ENCODE measurements at regions not wholly inside any gene's neighbourhood (a gene's known extent, or its start where the extent isn't known, plus 50 kb on each side); places are given as distances from the start of the nearest gene placed in this dataset.

DNA sequence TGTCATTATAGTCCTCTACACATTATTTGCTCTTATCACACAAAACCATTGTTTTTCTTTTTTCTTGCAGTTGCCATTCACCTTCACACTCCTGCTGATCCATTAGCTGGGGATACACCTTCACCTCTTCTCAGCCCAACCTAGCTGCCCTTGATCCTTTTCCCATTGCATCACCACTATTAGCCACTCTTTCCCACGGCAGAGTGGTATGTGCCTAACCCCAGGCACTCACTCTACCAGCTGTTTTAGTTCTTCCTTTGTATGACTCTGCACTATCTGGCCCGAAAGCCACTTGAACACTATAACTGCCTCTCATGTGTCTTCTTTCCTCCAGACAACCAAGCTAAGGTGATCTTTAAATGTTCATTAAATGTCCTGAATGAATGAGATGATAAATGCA lies 145.4 kb upstream of the PIK3C3 start:
- H3K4me2 ChIP-seq: no peak overlapping the region
- H3K9me2 ChIP-seq (ENCODE audit: insufficient read depth): peaks cover 11% of the 10 kb centered on the region; the same call in 1 of the 2 replicates
- H3F3A ChIP-seq (replicated peaks; ENCODE audit: low read depth): no peaks in the 10 kb centered on the region
- TF ChIP-seq EZH2 (IDR thresholded peaks at IDR 0.05; ENCODE audit: low read depth, unreplicated experiment): no peak
- TF ChIP-seq STAT1 (IDR thresholded peaks at IDR 0.05; ENCODE audit: unreplicated experiment): no peak
- TF ChIP-seq REST (IDR thresholded peaks at IDR 0.05; ENCODE audit: unreplicated experiment): no peak
- TF ChIP-seq, protein P1, sequence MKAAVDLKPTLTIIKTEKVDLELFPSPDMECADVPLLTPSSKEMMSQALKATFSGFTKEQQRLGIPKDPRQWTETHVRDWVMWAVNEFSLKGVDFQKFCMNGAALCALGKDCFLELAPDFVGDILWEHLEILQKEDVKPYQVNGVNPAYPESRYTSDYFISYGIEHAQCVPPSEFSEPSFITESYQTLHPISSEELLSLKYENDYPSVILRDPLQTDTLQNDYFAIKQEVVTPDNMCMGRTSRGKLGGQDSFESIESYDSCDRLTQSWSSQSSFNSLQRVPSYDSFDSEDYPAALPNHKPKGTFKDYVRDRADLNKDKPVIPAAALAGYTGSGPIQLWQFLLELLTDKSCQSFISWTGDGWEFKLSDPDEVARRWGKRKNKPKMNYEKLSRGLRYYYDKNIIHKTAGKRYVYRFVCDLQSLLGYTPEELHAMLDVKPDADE (IDR thresholded peaks at IDR 0.05): no peak
- no peak for TF ChIP-seq ZNF114 (CRISPR knock-in tag; IDR thresholded peaks at IDR 0.05)
- no peak for TF ChIP-seq ZNF331 (CRISPR knock-in tag; IDR thresholded peaks at IDR 0.05; ENCODE audit: low read depth)
- TF ChIP-seq EZH2phosphoT487 (IDR thresholded peaks at IDR 0.05; ENCODE audit: unreplicated experiment): no peak
- TF ChIP-seq ZNF462 (CRISPR knock-in tag; IDR thresholded peaks at IDR 0.05): no peak
- TF ChIP-seq CREB1 (CRISPR knock-in tag; IDR thresholded peaks at IDR 0.05; ENCODE audit: low read depth): no peak
- no peak for TF ChIP-seq POLR2AphosphoS5 (IDR thresholded peaks at IDR 0.05; ENCODE audit: low read depth)
- no peaks in the 10 kb centered on the region for H4K20me1 ChIP-seq (replicated peaks; ENCODE audit: insufficient read depth)
- no peak overlapping the region for H3K27ac ChIP-seq (ENCODE audit: low read depth)
- H3K27me3 Mint-ChIP-seq (ENCODE audit: insufficient read depth, low read depth, poor library complexity): peaks cover 2% of the 10 kb centered on the region
- no peak overlapping the region for H3K4me3 Mint-ChIP-seq
- peaks cover 9% of the 10 kb centered on the region; the same call in 2 of the 3 replicates for H3K9me3 Mint-ChIP-seq
- ATAC-seq: peak; percentile 41; the same call in 2 of the 3 replicates
- H2AFZ ChIP-seq: no peak overlapping the region
- peaks cover 4% of the 10 kb centered on the region; the same call in 1 of the 3 replicates for H3K36me3 Mint-ChIP-seq (ENCODE audit: low read depth)
- H3K4me1 Mint-ChIP-seq: peaks cover 3% of the 10 kb centered on the region; the same call in 1 of the 3 replicates
- H3K4me1 ChIP-seq (ENCODE audit: insufficient read depth): no peaks in the 10 kb centered on the region
- H3K27me3 ChIP-seq (ENCODE audit: insufficient read depth): no peaks in the 10 kb centered on the region
- H3K27ac Mint-ChIP-seq: no peak overlapping the region
- no peaks in the 10 kb centered on the region for H3K36me3 ChIP-seq (ENCODE audit: insufficient read depth)
- H3K4me3 ChIP-seq: no peak overlapping the region
- H3K79me2 ChIP-seq (replicated peaks; ENCODE audit: insufficient read depth): no peaks in the 10 kb centered on the region
- DNase-seq (ENCODE audit: low spot score): peak; percentile 17

Data from GM23338 (cell line).